ENCODE measurements at regions not wholly inside any gene's neighbourhood (a gene's known extent, or its start where the extent isn't known, plus 50 kb on each side); places are given as distances from the start of the nearest gene placed in this dataset.

GRCh38 chr2:191572319-191572718, 105.6 kb upstream of the NABP1 start:
- TF ChIP-seq CTCF (IDR thresholded peaks at IDR 0.05) (no peak), ZFX (IDR thresholded peaks at IDR 0.05; ENCODE audit: borderline replicate concordance) (no peak)
